Keratinocyte (primary cell): ENCODE measurements at regions not wholly inside any gene's neighbourhood (a gene's known extent, or its start where the extent isn't known, plus 50 kb on each side); places are given as distances from the start of the nearest gene placed in this dataset.

ENCODE experiments used
- CTCF ChIP-seq, 3 experiments: IDR thresholded peaks in 1 of 3; conservative IDR thresholded peaks in 1 of 3; optimal IDR thresholded peaks in 1 of 3; 2 replicates in 2 of 3; 3 replicates in 1 of 3; pipeline versions ENCODE3 to v1.5.1; 2011; ENCODE audit warnings: low read length in 3 of 3, mild to moderate bottlenecking in 3 of 3, moderate library complexity in 2 of 3, control low read depth in 1 of 3, inconsistent platforms in 1 of 3; ENCODE audit not compliant: insufficient read depth in 2 of 3; ENCODE audit errors: extremely low read depth in 1 of 3
- EZH2 ChIP-seq: IDR thresholded peaks from one replicate; pipeline ENCODE4 v1.6.1; 2012; ENCODE audit warnings: inconsistent platforms, mild to moderate bottlenecking, low read length, moderate library complexity

DNA sequence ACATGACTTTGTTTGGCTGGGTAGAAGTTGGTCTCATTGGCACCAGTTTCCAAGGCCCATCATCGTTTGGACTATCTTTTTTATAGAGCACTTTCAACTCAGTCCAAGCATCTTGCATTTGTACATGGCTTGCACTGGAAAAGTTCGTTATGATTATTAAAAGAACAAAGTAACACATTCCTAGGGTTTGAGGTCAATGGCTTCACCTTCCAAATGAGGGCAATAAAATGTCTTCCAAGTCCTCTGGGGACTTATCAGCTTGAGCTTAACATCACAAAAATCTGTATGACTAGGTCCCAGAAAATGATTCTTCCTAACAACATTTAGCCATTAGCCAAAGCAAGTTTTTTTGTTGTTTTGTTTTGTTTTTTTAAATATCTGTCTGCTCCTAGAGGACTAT lies 610.8 kb downstream of the LMO4 start:
- TF ChIP-seq CTCF (optimal IDR thresholded peaks at IDR 0.05 in 1 of 3, IDR thresholded peaks at IDR 0.05 in 1 of 3, conservative IDR thresholded peaks at IDR 0.05 in 1 of 3; ENCODE audit: extremely low read depth in 1 of 3, insufficient read depth in 2 of 3, low read length in 3 of 3), result no peak
- TF ChIP-seq EZH2, result no peak
